ENCODE measurements at regions not wholly inside any gene's neighbourhood (a gene's known extent, or its start where the extent isn't known, plus 50 kb on each side); places are given as distances from the start of the nearest gene placed in this dataset.
"Not testable (repeated sequence)": the region's sequence is repeated elsewhere in the genome, so short reads cannot be mapped to it uniquely, and the experiment has no call there.

DNA sequence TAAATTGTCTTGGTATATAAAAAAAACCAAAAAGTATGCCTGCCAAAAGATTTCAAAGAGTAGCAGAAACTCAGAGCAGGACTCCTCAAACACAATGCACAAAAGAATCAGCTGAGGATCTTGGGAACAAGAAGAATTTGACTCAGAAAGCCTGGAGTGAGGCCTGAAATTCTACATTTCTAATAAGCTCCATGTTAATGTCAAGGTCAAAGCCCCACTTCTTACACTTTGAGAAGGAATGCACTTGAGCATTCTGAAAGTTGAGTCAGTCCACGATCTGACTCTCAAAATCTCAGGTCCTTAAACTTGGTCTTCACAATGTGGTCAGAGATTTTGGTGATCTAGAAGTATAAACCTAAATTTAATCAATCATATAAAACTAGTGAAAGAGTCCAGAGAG, 910.0 kb upstream of the GBE1 start:
- Mint-ChIP-seq H3K27me3 (no peaks in the 10 kb centered on the region), H3K9me3 (peaks cover 4% of the 10 kb centered on the region), H3K36me3 (no peaks in the 10 kb centered on the region), H3K27ac (no peak overlapping the region), H3K4me1 (no peaks in the 10 kb centered on the region), H3K4me3 (no peak overlapping the region)
- ATAC-seq: peak; percentile 16

DNA sequence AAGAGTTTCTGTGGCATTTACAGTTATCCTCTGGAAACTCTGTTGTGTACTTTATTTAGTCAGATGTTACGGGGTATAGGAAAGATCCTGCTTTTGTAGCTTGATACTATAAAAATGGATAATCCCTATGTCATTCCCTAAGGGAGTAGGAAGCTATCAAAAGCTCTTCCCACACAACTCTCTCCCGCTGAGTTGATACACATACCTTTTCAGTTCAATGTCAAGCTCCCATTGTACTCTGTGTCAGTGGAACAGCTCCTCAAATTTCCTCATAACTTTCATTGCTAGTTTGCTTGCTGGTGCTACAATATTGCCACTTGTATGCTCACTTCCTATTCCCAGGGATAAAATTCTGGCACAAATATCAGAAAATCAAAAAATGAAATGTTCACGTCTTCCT, 893.3 kb upstream of the GBE1 start:
- no peak overlapping the region for H3K4me3 Mint-ChIP-seq
- ATAC-seq: no peak
- no peaks in the 10 kb centered on the region for H3K27me3 Mint-ChIP-seq
- no peak overlapping the region for H3K27ac Mint-ChIP-seq
- H3K36me3 Mint-ChIP-seq: no peaks in the 10 kb centered on the region
- H3K9me3 Mint-ChIP-seq: peaks cover 10% of the 10 kb centered on the region
- H3K4me1 Mint-ChIP-seq: no peaks in the 10 kb centered on the region

DNA sequence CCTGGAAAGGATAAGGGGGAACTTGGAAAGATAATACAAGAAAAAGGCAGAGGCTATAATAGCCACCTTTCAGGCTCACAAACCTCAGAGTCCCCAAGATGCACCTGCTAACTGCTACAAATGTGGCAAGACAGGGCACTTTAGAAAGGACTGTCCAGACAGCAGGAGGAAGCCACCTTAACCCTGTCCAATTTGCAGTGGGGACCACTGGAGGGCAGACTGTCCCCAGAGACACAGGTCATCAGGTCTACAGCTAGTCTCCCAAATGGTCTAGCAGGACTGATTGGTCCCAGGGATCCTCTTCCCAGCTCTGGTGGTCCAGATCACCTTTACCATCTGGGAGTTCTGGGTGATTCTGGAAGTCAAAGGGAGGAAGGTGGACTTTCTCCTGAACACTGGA, 882.5 kb upstream of the GBE1 start:
- Mint-ChIP-seq H3K4me1 (no peaks in the 10 kb centered on the region), H3K27me3 (no peaks in the 10 kb centered on the region), H3K27ac (no peak overlapping the region), H3K9me3 (no peaks in the 10 kb centered on the region), H3K4me3 (no peak overlapping the region), H3K36me3 (no peaks in the 10 kb centered on the region)
- ATAC-seq: no peak

DNA sequence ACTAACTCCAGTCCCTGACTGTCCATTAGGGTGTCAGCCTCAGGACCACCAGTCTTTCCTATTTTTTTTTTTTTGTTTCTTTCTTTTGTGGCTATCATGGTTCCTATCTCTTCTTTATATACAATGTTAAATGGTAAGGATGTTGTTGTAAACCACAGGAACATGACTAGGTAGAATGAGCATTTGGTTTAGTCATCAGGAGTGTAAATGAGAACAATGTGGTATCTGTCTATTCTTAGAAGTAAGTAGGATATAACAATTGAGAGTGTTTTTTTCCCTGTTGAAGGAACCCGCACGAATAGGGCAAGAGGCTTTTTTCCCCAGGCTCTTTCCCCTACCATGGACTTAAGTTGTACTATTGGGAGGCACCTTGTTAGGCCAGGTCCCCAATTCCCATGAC, 880.3 kb upstream of the GBE1 start:
- no peak for ATAC-seq
- Mint-ChIP-seq H3K27me3 (no peaks in the 10 kb centered on the region), H3K27ac (no peak overlapping the region), H3K36me3 (no peaks in the 10 kb centered on the region), H3K4me1 (no peaks in the 10 kb centered on the region), H3K4me3 (no peak overlapping the region), H3K9me3 (no peaks in the 10 kb centered on the region)

DNA sequence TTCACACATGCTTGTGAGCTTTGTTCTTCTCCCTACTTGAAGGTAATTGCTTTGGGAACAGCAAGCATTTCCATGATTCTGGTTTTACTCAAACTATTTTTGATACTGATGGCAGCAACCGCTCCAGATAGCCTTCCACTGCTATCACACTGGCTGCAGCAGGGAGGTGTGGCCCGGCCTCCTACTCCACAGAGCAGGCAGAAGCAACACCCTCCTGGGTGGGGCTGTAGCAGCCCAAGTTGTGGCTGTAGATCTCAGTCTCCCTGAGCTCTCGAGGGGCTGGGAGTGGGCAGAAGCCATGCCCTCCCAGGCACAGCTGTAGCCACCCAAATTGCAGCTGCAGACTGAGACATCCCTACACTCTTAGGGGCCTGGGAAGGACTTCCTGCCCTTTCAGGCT, 878.8 kb upstream of the GBE1 start:
- Mint-ChIP-seq H3K4me3 (no peak overlapping the region), H3K4me1 (no peaks in the 10 kb centered on the region), H3K27ac (no peak overlapping the region), H3K9me3 (no peaks in the 10 kb centered on the region), H3K36me3 (no peaks in the 10 kb centered on the region), H3K27me3 (no peaks in the 10 kb centered on the region)
- ATAC-seq: peak; percentile 27

DNA sequence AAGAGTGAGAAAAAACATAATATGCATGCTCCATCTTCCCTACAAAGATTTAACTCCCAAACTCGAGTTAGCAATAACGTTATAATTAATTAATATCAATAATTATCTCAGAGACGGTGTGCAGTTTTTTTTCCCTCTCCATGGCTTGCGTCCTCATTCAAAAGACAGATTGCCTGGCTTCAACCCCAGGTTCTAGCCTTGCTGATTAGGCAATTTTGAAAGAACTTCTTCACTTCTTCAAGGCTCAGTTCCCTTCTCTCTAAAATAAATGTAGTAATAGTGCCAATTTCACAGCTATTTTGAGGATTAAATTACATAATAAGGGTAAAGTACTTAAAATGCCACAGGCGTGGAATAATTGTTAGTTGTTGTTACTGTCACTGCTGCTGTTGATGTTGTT, 876.1 kb upstream of the GBE1 start:
- Mint-ChIP-seq H3K4me3 (no peak overlapping the region), H3K27ac (no peak overlapping the region), H3K9me3 (peaks cover 3% of the 10 kb centered on the region), H3K4me1 (no peaks in the 10 kb centered on the region), H3K27me3 (no peaks in the 10 kb centered on the region), H3K36me3 (no peaks in the 10 kb centered on the region)
- no peak for ATAC-seq

DNA sequence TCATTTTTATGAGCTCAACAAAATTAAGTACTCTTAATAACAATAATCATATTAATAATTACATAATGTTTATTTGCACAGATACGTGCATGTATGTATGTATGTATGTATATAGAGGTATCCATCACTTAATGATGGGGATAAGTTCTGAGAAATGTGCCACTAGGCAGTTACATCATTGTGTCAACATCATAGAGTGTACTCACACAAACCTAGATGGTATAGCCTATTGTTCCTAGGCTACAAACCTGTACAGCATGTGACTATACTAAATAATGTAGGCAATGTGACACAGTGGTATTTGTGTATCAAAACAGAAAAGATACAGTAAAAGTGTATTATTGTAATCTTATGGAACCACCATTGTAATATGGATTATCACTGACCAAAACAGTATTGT, 874.7 kb upstream of the GBE1 start:
- no peaks in the 10 kb centered on the region for H3K27me3 Mint-ChIP-seq
- H3K36me3 Mint-ChIP-seq: no peaks in the 10 kb centered on the region
- H3K4me1 Mint-ChIP-seq: no peaks in the 10 kb centered on the region
- no peak overlapping the region for H3K27ac Mint-ChIP-seq
- H3K9me3 Mint-ChIP-seq: peaks cover 3% of the 10 kb centered on the region
- H3K4me3 Mint-ChIP-seq: no peak overlapping the region
- no peak for ATAC-seq

DNA sequence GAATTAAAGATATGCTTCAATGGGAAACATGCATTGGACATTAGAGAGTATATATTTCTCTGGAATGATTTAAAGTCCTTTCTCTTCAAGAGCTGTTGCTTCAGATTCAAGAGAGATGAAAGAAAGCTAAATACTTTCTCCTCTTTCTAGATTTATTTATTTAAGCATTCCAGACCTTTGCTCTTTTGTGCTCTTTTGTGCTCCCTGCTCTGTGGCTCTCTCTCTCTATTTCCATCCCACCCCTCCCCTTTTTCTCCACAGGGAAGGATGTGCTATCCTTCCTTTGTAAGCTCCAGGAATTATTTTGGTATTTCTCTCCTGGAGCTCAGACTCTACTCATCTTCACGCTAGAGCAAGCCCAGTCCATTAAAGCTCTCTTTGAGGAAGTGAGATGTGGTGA, 871.9 kb upstream of the GBE1 start:
- Mint-ChIP-seq H3K27ac (no peak overlapping the region), H3K4me3 (no peak overlapping the region), H3K27me3 (no peaks in the 10 kb centered on the region), H3K36me3 (no peaks in the 10 kb centered on the region), H3K4me1 (no peaks in the 10 kb centered on the region), H3K9me3 (peaks cover 5% of the 10 kb centered on the region)
- no peak for ATAC-seq

DNA sequence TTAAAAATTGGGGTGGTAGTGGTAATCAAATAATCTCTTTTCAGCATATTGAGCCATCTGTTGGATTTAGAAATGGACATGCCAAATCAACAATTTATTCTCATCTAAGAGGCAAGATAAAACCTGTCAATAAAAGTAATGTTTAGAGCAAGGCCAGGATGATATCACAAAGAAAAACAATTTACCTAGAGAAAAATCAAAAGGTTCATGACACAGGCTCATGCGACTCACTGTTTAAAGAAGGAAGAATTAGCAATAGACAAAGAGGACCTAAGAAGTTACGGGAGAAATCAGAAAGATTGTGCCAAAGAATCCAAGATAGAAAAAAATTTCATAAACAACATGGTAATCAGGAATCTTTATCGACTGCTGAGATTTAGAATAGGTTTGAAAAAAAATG, 868.5 kb upstream of the GBE1 start:
- no peak for ATAC-seq
- no peak overlapping the region for H3K4me3 Mint-ChIP-seq
- no peaks in the 10 kb centered on the region for H3K36me3 Mint-ChIP-seq
- H3K27me3 Mint-ChIP-seq: no peaks in the 10 kb centered on the region
- H3K4me1 Mint-ChIP-seq: no peaks in the 10 kb centered on the region
- H3K9me3 Mint-ChIP-seq: peaks cover 5% of the 10 kb centered on the region
- H3K27ac Mint-ChIP-seq: no peak overlapping the region

DNA sequence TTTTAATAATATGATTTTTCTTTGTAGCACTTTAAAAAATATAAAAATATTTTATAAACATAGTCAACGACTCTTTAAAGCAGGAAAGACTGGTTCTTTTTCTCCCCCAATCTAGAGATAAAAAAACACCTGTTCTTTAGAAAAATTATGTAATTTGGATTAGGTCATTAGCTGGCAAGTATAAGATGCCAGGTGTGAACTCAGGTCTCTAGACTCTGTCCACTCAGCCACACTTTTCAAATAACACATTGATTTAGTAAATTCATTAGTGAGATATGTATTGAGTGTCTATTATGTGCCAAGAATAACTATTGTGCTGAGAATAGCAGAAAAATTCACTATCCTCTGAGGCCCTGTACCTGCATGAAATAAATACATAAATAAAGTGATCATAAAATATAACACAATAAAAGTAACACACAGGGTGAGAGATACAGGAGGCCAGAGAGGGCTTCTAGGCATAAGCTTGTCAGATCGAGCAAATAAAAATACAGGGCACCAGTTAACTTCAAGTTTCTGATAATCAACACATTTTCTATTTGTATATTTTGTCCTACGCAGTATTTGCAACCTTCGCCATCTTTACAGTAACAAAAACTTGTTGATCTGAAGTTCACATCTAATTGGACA, 867.1 kb upstream of the GBE1 start:
- Mint-ChIP-seq H3K27ac (no peak overlapping the region), H3K27me3 (no peaks in the 10 kb centered on the region), H3K36me3 (no peaks in the 10 kb centered on the region)

DNA sequence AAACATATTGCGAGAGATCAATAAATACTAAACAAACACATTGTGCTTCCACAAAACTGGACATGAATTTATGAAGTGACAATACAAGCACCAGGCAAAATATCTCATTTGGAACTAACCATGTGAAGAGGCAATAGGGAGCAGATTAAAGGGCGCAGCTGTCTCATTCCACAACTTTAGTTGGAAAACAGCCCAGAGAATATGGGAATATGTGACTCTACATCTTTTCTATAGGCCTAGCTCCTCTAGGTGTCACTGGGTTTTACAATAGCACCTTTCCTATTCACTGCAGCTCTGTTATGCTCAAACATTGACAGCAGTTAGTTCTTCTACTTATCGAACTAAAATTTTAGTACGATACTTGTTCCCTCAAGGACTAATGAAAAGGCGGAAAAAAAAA, 866.3 kb upstream of the GBE1 start:
- Mint-ChIP-seq H3K27me3 (no peaks in the 10 kb centered on the region), H3K36me3 (no peaks in the 10 kb centered on the region)

More for the DNA sequence above, 867.1 kb upstream of the GBE1 start:
- no peak for ATAC-seq
- H3K9me3 Mint-ChIP-seq: peaks cover 4% of the 10 kb centered on the region
- H3K4me3 Mint-ChIP-seq: no peak overlapping the region
- no peaks in the 10 kb centered on the region for H3K4me1 Mint-ChIP-seq

DNA sequence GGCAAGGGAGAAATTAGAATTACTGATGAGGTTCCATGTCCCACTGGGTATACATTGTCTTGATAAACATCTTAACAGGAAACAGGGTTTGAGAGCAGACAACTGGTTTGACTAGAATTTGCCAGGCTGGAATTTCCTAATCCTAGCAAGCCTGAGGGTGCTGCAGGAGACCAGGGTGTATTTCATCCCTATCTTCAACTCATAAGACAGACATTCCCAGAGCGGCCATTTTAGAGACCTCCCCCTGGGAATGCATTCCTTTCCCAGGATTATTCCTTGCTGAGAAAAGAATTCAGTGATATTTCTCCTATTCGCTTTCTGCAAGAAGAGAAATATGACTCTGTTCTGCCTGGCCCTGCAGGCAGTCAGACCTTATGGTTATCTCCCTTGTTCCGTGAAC, 859.3 kb upstream of the GBE1 start:
- not testable (repeated sequence) for H3K27me3 Mint-ChIP-seq, H3K4me1 Mint-ChIP-seq, H3K27ac Mint-ChIP-seq, H3K4me3 Mint-ChIP-seq, ATAC-seq, H3K36me3 Mint-ChIP-seq
- peaks cover 12% of the 10 kb centered on the region for H3K9me3 Mint-ChIP-seq

More for the DNA sequence above, 866.3 kb upstream of the GBE1 start:
- H3K9me3 Mint-ChIP-seq: peaks cover 5% of the 10 kb centered on the region
- no peak for ATAC-seq
- no peaks in the 10 kb centered on the region for H3K4me1 Mint-ChIP-seq
- H3K4me3 Mint-ChIP-seq: no peak overlapping the region
- H3K27ac Mint-ChIP-seq: no peak overlapping the region

DNA sequence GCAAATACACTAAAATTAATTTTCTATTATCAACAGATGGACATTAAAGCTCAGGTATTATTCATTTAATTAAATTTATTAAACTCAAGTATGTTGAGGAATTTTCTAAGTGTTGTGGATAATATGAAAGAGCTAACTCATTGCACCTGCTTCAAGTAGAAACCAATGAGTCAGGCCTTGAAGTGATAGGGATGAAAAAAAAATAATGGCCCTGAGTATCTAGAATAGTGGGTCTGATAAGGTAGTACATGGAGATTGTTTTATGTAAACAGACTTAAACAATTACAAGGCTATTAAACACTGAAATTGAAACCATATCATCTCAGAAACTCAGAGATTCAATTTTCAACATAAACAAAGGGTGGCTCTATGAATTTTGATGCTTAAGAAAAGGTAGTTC, 857.1 kb upstream of the GBE1 start:
- ATAC-seq: no peak
- no peak overlapping the region for H3K4me3 Mint-ChIP-seq
- H3K36me3 Mint-ChIP-seq: no peaks in the 10 kb centered on the region
- H3K4me1 Mint-ChIP-seq: no peaks in the 10 kb centered on the region
- H3K9me3 Mint-ChIP-seq: peaks cover 16% of the 10 kb centered on the region
- no peaks in the 10 kb centered on the region for H3K27me3 Mint-ChIP-seq
- H3K27ac Mint-ChIP-seq: no peak overlapping the region

DNA sequence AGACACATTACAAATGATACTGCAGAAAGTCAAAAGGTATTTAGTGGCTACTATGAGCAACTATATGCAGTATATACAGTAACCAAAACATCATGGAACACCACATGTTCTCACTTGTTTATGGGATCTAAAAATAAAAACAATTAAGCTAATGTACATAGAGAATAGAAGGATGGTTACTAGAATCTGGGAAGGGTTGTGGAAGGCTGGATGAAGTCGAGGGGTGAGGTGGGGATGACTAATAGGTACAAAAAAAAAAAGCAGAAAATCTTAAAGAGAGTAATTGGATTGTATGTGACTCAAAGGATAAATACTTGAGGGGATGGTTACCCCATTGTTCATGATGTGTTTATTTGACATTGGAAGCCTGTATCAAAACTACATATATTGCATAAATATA, 848.8 kb upstream of the GBE1 start:
- H3K4me1 Mint-ChIP-seq: no peaks in the 10 kb centered on the region
- H3K27ac Mint-ChIP-seq: no peak overlapping the region
- H3K9me3 Mint-ChIP-seq: peaks cover 13% of the 10 kb centered on the region
- no peak for ATAC-seq
- H3K4me3 Mint-ChIP-seq: no peak overlapping the region
- H3K27me3 Mint-ChIP-seq: no peaks in the 10 kb centered on the region
- no peaks in the 10 kb centered on the region for H3K36me3 Mint-ChIP-seq

DNA sequence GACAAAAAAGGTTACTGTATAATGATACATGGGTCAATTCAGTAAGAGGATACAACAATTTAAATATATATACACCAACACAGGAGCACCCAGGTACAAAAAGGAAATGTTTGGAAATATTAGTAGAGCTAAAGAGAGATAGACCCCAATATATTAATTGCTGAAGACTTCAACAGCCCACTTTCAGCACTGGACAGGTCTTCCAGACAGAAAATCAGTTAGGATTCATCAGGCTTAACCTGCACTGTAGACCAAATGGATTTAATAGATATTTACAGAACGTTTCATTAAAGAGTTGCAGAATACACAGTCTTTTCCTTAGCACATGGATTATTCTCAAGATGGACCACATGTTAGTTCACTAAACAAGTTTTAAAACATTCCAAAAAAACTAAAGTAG, 845.9 kb upstream of the GBE1 start:
- no peak overlapping the region for H3K27ac Mint-ChIP-seq
- H3K36me3 Mint-ChIP-seq: no peaks in the 10 kb centered on the region
- H3K27me3 Mint-ChIP-seq: no peaks in the 10 kb centered on the region
- H3K4me3 Mint-ChIP-seq: no peak overlapping the region
- no peak for ATAC-seq
- H3K4me1 Mint-ChIP-seq: no peaks in the 10 kb centered on the region
- peaks cover 9% of the 10 kb centered on the region for H3K9me3 Mint-ChIP-seq

DNA sequence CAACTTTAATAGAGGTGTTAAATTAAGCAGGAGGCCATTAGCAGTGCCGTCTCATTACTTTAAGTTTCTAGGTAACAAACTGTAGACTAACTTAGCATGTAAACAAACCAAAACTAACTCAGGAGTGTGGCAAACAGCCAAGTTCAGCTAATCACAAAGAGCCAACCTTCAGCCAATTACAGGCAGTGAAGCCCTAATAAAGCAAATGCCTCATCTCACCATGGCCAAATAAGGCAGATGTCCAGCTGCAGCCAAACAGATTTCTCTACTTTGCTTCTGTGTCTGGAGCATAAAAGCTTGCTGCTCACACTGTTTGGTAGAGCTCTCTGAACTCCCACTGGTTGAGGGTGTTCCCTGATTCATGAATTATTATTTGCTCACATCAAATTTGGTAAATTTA, 835.4 kb upstream of the GBE1 start:
- no peak for ATAC-seq
- Mint-ChIP-seq H3K27ac (no peak overlapping the region), H3K4me3 (no peak overlapping the region), H3K4me1 (no peaks in the 10 kb centered on the region), H3K36me3 (no peaks in the 10 kb centered on the region), H3K9me3 (peaks cover 8% of the 10 kb centered on the region), H3K27me3 (no peaks in the 10 kb centered on the region)

DNA sequence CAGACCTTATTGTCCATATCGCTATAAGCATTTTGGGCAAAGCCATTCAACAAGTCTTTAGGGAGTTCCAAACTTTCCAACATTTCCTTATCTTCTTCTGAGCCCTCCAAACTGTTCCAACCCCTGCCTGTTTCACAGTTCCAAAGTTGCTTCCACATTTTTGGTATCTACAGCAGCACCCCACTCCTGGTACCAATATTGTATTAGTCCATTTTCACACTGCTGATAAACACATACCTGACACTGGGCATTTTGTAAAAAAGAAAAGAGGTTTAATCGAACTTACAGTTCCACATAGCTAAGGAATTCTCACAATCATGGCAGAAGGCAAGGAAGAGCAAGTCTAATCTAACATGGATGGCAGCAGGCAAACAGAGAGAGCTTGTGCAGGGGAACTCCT, 834.1 kb upstream of the GBE1 start:
- Mint-ChIP-seq H3K36me3 (no peaks in the 10 kb centered on the region), H3K27ac (no peak overlapping the region), H3K9me3 (peaks cover 8% of the 10 kb centered on the region), H3K4me1 (no peaks in the 10 kb centered on the region), H3K27me3 (no peaks in the 10 kb centered on the region), H3K4me3 (no peak overlapping the region)
- no peak for ATAC-seq

Measured in stimulated activated memory B cell treated with anti-CD40 and anti-IgM and Interleukin-4, amounts not matched to agents 10 μg/mL and 1 μg/mL and 100 μg/mL, for 72 hours (primary cell).